Activated naive CD8-positive, alpha-beta T cell (primary cell): ENCODE measurements at regions not wholly inside any gene's neighbourhood (a gene's known extent, or its start where the extent isn't known, plus 50 kb on each side); places are given as distances from the start of the nearest gene placed in this dataset.

Experiments
- H3K27ac Mint-ChIP-seq: one replicate; pipeline ENCODE4 v1.8.0; 2021; ENCODE audit warnings: mixed read lengths
- H3K27me3 Mint-ChIP-seq: one replicate; pipeline ENCODE4 v1.8.0; 2021; ENCODE audit warnings: mixed read lengths
- H3K36me3 Mint-ChIP-seq: one replicate; pipeline ENCODE4 v1.8.0; 2021; ENCODE audit warnings: mixed read lengths
- H3K4me1 Mint-ChIP-seq: one replicate; pipeline ENCODE4 v1.8.0; 2021; ENCODE audit warnings: low read depth, mixed read lengths
- H3K4me3 Mint-ChIP-seq: one replicate; pipeline ENCODE4 v1.8.0; 2021; ENCODE audit warnings: mild to moderate bottlenecking, mixed read lengths
- H3K9me3 Mint-ChIP-seq: one replicate; pipeline ENCODE4 v1.8.0; 2021; ENCODE audit warnings: low read depth, mixed read lengths

DNA sequence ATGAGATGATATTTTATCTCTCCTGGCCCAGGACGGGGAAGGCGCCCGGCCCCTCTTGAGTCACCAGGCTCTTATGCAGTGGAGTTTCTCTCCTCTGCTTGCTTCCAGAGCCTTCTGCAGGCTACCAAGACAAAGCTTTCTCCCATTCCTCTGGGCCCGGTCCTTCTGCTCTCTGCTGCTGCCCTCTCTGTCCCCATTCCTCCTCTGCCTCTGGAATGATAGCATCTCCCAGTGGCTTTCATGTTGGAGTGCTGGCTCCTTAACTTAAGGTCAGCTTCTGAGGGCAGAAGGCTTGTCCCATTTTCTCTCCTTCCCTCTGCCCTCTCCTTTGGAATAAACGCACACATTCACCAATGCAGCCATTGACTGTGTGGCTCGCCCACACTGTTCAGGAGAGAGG lies 86.2 kb downstream of the SDC1 start:
- no peaks in the 10 kb centered on the region for H3K4me1 Mint-ChIP-seq
- H3K36me3 Mint-ChIP-seq = no peaks in the 10 kb centered on the region
- no peak overlapping the region for H3K27ac Mint-ChIP-seq
- H3K9me3 Mint-ChIP-seq = no peaks in the 10 kb centered on the region
- no peaks in the 10 kb centered on the region for H3K27me3 Mint-ChIP-seq
- no peak overlapping the region for H3K4me3 Mint-ChIP-seq

DNA sequence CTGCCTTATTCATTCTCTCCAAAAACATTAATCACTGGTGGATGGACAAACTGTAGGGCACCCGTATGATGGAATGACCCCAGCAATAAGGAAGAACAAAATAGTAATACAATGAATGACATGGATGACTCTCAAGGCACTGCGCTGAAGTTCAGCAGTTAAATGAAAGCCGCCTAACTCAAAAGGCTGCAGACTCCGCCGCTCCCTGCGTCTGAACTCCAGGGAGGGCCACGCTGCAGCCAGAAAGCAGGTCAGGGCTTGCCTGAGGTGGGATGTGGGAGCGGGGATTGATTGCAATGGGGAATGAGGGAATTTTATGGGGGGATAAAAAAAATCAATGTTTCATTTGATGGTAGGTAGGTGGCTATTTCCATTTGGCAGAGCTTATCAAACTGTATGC lies 86.5 kb upstream of the LAPTM4A start:
- no peak overlapping the region for H3K27ac Mint-ChIP-seq
- no peaks in the 10 kb centered on the region for H3K27me3 Mint-ChIP-seq
- H3K9me3 Mint-ChIP-seq = no peaks in the 10 kb centered on the region
- H3K4me1 Mint-ChIP-seq = no peaks in the 10 kb centered on the region
- H3K4me3 Mint-ChIP-seq = no peak overlapping the region
- no peaks in the 10 kb centered on the region for H3K36me3 Mint-ChIP-seq

DNA sequence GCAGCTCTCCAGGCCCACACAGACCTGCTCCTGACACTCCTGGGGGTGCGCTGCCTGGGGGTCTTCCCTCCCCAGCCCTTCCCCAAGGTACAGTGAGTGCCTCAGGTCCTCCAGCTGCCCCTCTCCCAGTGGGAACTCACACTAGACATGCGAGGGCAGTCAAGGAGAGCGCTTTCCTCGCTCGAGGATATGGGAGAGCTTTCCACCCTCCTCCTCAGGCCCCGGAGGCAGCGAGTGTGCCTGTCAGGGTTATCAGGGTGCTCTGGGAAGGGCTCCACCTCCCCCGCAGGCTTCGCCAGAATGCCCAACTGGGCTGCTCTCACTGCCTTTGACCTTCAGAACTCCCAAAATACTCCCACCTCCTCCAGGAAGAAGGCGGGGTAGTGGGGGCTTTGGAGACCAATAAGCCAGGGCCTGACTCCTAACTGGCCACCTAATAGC lies 85.7 kb upstream of the LAPTM4A start:
- Mint-ChIP-seq H3K36me3 (no peaks in the 10 kb centered on the region), H3K27me3 (peaks cover 2% of the 10 kb centered on the region), H3K4me3 (no peak overlapping the region), H3K27ac (no peak overlapping the region), H3K4me1 (no peaks in the 10 kb centered on the region), H3K9me3 (no peaks in the 10 kb centered on the region)

DNA sequence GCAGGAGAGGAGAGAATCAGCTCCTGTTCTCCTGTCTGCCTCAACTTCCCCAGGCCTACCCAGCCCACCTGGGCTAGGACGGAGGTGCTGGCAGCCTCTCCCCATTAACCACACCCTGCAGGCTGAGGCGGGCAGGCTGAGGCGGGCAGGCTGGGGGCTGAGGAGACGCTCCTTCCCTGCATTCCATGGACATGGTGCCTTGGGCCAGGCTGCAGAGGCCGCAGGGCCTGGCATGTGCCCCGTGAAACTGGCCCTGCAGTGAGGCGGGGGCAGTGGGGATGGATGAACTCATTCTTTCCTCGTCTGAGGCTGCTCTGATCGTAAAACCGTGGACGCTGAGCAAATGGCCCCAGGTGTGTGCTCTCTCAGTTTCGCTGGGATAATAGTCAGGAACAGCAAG lies 84.7 kb upstream of the LAPTM4A start:
- H3K36me3 Mint-ChIP-seq = no peaks in the 10 kb centered on the region
- H3K27me3 Mint-ChIP-seq = peaks cover 2% of the 10 kb centered on the region
- H3K4me1 Mint-ChIP-seq = no peaks in the 10 kb centered on the region
- no peaks in the 10 kb centered on the region for H3K9me3 Mint-ChIP-seq
- no peak overlapping the region for H3K27ac Mint-ChIP-seq
- no peak overlapping the region for H3K4me3 Mint-ChIP-seq

DNA sequence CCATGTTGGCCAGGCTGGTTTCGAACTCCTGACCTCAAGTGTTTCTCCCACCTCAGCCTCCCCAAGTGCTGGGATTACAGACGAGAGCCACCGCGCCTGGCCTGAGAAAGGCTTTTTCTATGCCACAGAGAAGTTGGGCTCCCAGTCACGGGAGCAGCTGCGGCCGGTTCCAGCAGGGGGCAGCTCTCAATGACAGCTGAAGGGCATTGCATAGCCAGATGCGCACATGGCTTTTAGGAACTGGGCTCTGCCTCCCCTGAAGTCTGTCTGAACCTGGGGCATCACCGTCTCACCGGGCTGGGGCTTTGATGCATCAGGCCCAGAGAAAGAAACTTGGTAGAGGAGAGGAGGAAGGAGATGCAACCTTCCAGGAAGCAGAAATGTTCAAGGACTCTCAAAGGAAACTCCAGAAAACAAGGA lies 84.2 kb upstream of the LAPTM4A start:
- H3K4me3 Mint-ChIP-seq = no peak overlapping the region
- H3K27me3 Mint-ChIP-seq = peaks cover 2% of the 10 kb centered on the region
- no peaks in the 10 kb centered on the region for H3K36me3 Mint-ChIP-seq
- H3K9me3 Mint-ChIP-seq = no peaks in the 10 kb centered on the region
- no peaks in the 10 kb centered on the region for H3K4me1 Mint-ChIP-seq
- H3K27ac Mint-ChIP-seq = no peak overlapping the region

DNA sequence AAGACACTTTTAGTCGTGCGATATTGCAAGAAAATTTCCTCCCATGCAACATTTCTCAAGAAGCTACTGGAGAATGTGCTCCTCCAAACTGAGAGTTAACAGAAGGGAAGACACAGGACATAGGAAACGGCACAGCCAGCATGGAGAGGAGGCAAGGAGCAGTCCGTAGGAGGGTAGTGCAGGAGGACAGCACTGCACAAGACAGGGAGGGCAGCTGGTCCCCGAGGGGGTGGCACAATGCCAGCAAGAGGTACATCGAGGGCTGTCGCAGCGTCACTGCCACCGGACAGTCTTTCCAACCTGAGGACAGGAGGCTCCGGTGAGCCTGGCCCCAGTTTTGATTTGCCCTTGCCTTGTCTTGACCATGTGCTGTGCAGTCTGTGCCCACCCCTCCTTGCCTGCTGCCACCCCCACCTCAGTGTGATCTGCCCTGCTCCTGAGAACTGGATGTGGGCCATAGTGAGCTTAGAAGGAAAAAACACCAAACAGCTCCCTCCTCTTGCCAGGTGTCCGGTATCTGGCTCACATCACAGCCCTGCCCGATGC lies 81.6 kb upstream of the LAPTM4A start:
- H3K27ac Mint-ChIP-seq = no peak overlapping the region
- no peaks in the 10 kb centered on the region for H3K9me3 Mint-ChIP-seq
- no peak overlapping the region for H3K4me3 Mint-ChIP-seq
- no peaks in the 10 kb centered on the region for H3K4me1 Mint-ChIP-seq
- H3K27me3 Mint-ChIP-seq = peaks cover 2% of the 10 kb centered on the region
- H3K36me3 Mint-ChIP-seq = no peaks in the 10 kb centered on the region

DNA sequence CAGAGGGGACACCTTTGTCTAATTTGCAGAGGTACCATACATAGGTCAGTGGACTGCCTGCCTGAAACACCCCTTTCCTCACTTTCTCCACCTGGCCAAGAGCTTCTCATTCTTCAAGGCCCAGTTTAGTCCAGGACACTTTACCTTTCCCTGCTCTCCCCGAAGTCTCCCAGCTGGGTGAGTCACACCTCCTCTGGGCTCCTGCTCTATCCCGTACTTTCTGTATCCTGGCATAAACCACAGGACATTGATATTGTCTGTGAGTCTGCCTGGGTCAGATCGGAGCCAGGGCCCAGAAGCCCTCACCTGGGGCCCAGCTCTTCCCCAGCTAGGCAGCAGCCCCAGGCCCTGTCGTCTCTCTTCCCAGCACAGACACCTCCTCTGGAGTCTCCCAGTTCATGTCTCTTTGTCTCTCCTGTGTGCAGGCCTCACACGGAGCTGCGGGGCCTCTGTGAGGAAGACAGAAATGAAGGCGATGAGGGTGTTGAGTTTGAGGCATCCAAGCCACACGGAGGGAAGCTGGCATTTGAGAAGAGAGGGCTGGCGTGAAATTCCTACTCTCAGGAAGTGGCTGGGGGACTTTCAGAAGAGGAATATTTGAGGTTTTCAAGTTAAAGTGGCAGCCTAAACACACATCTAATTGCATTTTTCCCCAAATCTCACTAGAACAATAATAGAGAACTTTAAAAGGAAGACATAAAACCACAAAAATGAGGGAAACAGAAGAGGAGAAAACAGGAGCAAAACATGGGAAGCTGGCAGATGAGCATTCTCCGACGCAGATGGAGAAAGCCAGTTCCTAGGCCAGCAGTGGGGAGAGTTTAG lies 79.6 kb upstream of the LAPTM4A start:
- Mint-ChIP-seq H3K4me3 (no peak overlapping the region), H3K9me3 (no peaks in the 10 kb centered on the region), H3K27me3 (peaks cover 2% of the 10 kb centered on the region), H3K36me3 (no peaks in the 10 kb centered on the region), H3K27ac (no peak overlapping the region), H3K4me1 (no peaks in the 10 kb centered on the region)

DNA sequence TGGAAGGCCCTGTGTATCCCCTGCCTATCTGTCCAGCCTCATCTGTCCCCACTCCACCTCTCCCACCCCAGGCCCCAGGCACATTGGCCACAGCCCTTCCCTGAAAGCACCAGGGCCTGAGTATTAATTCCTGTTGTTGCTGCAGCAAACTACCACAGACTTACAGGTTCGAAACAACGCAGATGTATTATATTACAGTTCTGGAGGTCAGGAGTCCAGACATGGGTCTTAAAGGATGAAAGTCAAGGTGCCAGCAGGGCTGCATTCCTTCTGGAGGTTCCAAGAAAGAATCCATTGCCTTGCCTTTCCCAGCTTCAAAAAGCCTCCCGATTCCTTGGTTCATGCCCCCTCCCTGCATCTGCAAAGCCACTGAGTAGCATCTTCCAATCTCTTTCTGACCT lies 78.7 kb upstream of the LAPTM4A start:
- no peak overlapping the region for H3K27ac Mint-ChIP-seq
- H3K4me1 Mint-ChIP-seq = no peaks in the 10 kb centered on the region
- H3K9me3 Mint-ChIP-seq = no peaks in the 10 kb centered on the region
- no peak overlapping the region for H3K4me3 Mint-ChIP-seq
- no peaks in the 10 kb centered on the region for H3K36me3 Mint-ChIP-seq
- peaks cover 2% of the 10 kb centered on the region for H3K27me3 Mint-ChIP-seq

DNA sequence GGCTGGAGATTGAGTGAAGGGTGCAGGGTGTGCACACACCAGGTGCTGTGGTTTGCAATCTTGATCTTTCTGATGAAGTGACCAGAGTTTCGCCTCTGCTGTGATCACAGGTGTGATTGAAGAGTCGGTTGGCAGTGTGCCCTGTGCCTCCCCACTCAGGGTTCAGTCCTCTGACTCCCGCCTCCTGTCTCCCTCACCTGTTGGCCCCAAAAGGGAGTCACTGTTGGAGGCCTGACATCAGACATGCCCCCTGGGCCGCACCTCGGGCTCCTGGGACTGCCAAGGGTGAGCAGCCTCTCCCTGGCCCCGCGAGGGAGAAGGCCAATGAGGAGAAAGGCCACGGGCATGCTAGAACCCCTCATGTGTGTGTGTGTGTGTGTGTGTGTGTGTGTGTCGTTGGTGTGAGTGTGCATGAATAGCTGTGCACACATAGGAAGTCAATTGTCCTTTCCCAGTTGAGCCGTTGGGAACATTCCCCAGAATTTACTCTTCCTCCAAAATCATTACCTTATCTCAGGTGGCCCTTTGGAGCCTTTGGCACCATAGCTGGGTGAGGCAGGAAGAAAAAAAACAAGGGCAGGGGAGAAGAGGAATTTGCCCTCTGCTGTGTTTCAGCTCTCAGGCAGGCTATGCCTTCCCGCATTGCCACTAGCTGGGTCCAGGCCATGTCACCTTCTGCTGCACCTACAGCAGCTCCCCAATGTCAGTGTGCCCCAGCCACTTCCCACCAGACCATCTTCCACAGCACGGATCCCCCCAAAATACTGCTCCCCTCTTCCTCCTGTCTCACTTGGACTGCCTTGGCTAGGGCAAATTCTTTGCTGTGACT lies 78.1 kb upstream of the LAPTM4A start:
- no peaks in the 10 kb centered on the region for H3K9me3 Mint-ChIP-seq
- H3K4me3 Mint-ChIP-seq = no peak overlapping the region
- H3K27me3 Mint-ChIP-seq = peaks cover 2% of the 10 kb centered on the region
- H3K4me1 Mint-ChIP-seq = no peaks in the 10 kb centered on the region
- no peaks in the 10 kb centered on the region for H3K36me3 Mint-ChIP-seq
- H3K27ac Mint-ChIP-seq = no peak overlapping the region

DNA sequence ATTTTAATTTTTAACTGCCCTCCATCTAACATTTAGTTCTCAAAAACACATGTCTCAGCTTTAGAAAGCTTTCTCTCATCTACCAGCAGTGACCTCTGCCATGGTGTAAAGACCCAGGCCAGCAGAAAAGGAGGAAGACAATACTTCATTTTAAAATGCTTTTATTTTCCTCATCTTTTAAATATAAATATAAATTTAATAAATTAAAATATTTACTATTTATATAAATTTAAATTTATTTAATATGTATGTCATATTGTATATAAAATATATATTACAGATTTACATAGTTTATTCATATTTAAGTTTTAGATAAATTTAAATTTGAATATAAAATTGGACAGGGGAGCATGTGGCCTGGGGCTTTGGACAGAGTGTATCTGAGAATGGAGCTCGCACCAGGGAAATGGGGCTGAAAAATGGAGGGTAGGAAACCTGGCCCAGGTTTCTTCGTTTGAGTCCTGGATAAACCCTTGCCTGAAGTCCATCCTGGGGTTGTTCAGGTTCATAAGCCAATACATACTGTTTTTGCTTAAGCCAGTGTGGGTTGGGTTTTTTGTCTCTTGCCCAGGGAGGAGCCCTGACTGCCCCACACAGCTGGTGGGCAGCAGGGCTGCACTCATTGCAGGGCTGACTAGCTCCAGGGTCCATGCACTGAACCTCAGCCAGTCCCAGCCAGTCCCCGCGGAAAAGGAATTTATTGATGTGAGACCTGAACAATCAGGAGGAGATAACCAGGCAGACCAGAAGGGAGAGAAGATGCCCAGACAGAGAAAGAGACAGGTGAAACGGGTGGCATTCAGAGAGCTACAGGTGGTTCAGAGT lies 77.3 kb upstream of the LAPTM4A start:
- Mint-ChIP-seq H3K27me3 (peaks cover 2% of the 10 kb centered on the region), H3K4me1 (no peaks in the 10 kb centered on the region), H3K4me3 (no peak overlapping the region), H3K36me3 (no peaks in the 10 kb centered on the region), H3K27ac (no peak overlapping the region), H3K9me3 (no peaks in the 10 kb centered on the region)

DNA sequence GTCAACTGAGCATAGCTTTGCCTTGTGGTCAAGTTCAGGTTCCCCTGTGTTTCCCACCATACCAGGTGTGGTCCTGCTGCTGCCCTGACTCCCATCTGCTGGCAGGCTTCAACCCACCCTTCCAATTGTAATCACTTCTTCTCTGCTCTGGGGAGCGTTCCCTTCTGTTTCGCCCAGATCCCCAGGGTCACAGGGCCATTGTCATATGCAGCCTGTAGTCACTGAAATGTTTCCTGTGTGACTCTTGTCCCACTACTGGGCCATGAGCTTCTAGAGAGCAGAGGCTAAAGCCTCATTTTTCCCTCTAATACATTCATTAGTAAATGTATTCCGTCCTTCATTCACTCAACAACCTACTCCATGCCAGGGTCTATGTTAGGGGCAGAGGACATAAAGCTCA lies 75.0 kb upstream of the LAPTM4A start:
- no peaks in the 10 kb centered on the region for H3K9me3 Mint-ChIP-seq
- H3K4me3 Mint-ChIP-seq = no peak overlapping the region
- H3K4me1 Mint-ChIP-seq = no peaks in the 10 kb centered on the region
- H3K36me3 Mint-ChIP-seq = no peaks in the 10 kb centered on the region
- H3K27me3 Mint-ChIP-seq = peaks cover 4% of the 10 kb centered on the region
- H3K27ac Mint-ChIP-seq = no peak overlapping the region

DNA sequence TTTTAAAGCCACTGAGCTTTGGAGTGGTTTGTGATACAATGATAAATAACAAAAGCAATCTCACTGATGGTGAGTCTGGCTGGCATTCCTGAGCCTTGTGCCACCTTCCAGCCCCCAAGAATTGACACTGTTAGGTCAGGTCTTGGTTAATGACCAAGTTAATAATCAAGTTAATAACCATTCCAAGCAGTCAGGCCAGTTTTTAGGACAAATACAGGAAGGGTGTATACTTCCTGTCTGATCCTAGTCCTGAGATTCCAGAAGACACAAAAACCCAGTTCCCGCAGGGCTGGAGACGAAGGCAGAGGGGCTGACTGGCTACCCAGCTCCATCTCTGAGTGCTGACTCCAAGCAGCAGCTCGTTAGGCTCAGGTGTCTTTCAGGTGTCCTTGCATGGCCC lies 74.6 kb upstream of the LAPTM4A start:
- H3K4me1 Mint-ChIP-seq = no peaks in the 10 kb centered on the region
- H3K27ac Mint-ChIP-seq = no peak overlapping the region
- H3K9me3 Mint-ChIP-seq = no peaks in the 10 kb centered on the region
- no peaks in the 10 kb centered on the region for H3K36me3 Mint-ChIP-seq
- H3K27me3 Mint-ChIP-seq = peaks cover 4% of the 10 kb centered on the region
- no peak overlapping the region for H3K4me3 Mint-ChIP-seq

DNA sequence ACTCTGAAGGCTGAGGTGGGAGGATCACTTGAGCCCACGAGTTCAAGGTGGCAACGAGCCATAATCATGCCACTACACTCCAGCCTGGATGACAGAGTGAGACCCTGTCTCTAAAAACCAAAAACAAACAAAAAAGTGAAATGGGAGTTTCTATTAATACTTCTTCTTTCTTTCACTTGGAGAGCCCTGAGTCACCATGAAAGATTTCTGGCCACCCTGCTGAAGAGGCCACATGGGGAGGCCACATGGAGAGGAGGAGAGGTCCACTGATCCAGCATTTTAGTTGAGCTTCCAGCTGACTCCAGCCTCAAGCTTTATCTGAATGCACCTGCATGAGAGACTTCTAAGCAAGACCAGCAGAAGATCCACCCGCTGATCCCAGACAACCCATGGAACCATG lies 74.2 kb upstream of the LAPTM4A start:
- Mint-ChIP-seq H3K27ac (no peak overlapping the region), H3K4me1 (no peaks in the 10 kb centered on the region), H3K36me3 (no peaks in the 10 kb centered on the region), H3K27me3 (peaks cover 4% of the 10 kb centered on the region), H3K9me3 (no peaks in the 10 kb centered on the region), H3K4me3 (no peak overlapping the region)

DNA sequence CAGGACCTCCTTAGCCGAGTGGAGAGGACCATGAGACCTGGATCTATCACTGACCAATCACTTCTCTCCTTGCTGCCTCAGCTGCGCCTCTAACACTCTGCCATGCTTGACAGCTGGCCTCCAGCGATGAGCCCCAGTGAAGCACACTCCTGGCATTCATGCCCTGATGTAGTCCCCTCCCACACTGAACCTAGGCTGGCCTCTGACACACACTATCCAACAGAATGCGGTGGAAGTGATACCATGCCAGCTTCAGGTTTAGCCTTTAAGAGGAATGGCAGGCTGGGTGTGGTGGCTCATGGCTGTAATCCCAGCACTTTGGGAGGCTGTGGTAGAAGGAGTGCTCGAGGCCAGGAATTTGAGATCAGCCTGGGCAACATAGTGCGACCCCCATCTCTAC lies 73.7 kb upstream of the LAPTM4A start:
- peaks cover 4% of the 10 kb centered on the region for H3K27me3 Mint-ChIP-seq
- H3K27ac Mint-ChIP-seq = no peak overlapping the region
- no peaks in the 10 kb centered on the region for H3K36me3 Mint-ChIP-seq
- H3K4me3 Mint-ChIP-seq = no peak overlapping the region
- no peaks in the 10 kb centered on the region for H3K4me1 Mint-ChIP-seq
- no peaks in the 10 kb centered on the region for H3K9me3 Mint-ChIP-seq
